ENCODE measurements at regions not wholly inside any gene's neighbourhood (a gene's known extent, or its start where the extent isn't known, plus 50 kb on each side); places are given as distances from the start of the nearest gene placed in this dataset.

DNA sequence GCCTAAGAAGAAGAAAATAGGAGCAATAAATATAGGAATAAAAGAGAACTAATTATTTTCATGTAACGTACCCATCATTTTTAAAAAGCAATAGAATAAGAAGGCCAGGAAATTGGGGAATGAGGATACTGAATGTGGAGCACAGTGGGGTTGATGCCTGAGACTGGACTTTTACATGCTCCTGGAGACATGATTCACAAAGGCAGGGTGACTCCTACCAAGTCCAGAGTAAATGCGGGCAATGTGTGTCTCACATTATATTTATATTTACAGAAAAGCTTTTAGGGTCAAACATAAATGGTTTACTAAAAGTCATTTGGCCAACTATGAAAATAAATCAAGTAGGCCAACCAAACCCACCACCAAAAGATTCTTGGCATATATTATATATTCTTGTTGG lies 87.9 kb upstream of the COL5A2 start:
- TF ChIP-seq, protein P1, sequence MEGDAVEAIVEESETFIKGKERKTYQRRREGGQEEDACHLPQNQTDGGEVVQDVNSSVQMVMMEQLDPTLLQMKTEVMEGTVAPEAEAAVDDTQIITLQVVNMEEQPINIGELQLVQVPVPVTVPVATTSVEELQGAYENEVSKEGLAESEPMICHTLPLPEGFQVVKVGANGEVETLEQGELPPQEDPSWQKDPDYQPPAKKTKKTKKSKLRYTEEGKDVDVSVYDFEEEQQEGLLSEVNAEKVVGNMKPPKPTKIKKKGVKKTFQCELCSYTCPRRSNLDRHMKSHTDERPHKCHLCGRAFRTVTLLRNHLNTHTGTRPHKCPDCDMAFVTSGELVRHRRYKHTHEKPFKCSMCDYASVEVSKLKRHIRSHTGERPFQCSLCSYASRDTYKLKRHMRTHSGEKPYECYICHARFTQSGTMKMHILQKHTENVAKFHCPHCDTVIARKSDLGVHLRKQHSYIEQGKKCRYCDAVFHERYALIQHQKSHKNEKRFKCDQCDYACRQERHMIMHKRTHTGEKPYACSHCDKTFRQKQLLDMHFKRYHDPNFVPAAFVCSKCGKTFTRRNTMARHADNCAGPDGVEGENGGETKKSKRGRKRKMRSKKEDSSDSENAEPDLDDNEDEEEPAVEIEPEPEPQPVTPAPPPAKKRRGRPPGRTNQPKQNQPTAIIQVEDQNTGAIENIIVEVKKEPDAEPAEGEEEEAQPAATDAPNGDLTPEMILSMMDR (IDR thresholded peaks at IDR 0.05; ENCODE audit: low read length): no peak
- TF ChIP-seq EZH2 (IDR thresholded peaks at IDR 0.05; ENCODE audit: borderline replicate concordance, low read length): no peak
